Activated T-cell treated with anti-CD3 and anti-CD28 coated beads, Interleukin-2, amount 50 U/mL, for 24 hours (primary cell): ENCODE measurements at regions not wholly inside any gene's neighbourhood (a gene's known extent, or its start where the extent isn't known, plus 50 kb on each side); places are given as distances from the start of the nearest gene placed in this dataset.

Experiments
- DNase-seq: peaks from one replicate; pipeline ENCODE4 v3.0.0-alpha.2; 2020
- H3K27ac Mint-ChIP-seq: 2 replicates; pipeline ENCODE4 v1.8.0; 2020; ENCODE audit warnings: mild to moderate bottlenecking, mixed read lengths
- H3K27me3 Mint-ChIP-seq: 2 replicates; pipeline ENCODE4 v1.8.0; 2020; ENCODE audit warnings: mixed read lengths
- H3K36me3 Mint-ChIP-seq: 2 replicates; pipeline ENCODE4 v1.8.0; 2020; ENCODE audit warnings: low read depth, mixed read lengths
- H3K4me1 Mint-ChIP-seq: 2 replicates; pipeline ENCODE4 v1.8.0; 2020; ENCODE audit warnings: low read depth, mixed read lengths
- H3K4me3 Mint-ChIP-seq: 2 replicates; pipeline ENCODE4 v1.8.0; 2020; ENCODE audit warnings: mild to moderate bottlenecking, moderate library complexity, mixed read lengths
- H3K9me3 Mint-ChIP-seq: 2 replicates; pipeline ENCODE4 v1.8.0; 2020; ENCODE audit warnings: mixed read lengths

DNA sequence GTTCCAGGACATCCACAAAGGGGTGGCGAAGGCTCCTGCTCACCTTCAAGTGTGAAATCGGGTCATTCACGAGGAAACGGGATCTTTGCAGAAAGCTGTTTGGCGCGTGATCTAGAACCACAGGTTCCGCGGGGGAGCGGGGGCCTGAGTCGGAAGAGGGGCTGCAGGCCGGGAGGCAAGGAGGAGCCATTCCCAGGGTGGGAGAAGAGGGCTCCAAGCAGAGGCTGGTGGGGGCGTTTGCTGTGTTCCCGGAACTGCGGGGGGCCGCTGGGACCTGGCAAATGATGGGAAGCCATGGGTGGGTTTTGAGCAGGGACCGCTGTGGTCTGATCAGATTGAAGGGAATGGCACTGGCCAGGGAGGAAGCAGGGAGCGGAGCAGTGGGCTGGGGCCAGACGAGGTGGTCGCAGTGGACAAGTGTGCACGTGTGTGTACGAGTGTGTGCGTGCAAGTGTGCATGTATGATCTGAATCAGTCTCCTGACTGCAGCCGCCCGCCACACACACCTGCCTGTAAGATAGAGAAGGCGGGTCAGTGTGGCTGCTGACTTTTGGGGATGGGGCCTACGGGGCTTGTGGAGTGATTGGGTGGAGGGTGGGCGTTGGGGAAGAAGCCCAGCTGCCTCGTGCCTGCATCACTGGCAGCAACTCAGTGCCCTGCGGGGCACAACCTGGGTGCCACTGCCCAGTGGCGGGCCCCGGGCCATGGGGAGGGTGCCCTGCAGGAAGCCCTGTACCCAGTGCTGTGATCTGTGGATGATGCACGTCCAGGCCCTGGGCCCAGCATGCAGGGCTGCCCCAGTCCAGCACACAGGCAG lies 141.9 kb downstream of the KIF26A start:
- Mint-ChIP-seq H3K27ac (peak overlapping the region; percentile 26), H3K4me1 (no peaks in the 10 kb centered on the region), H3K9me3 (no peaks in the 10 kb centered on the region), H3K4me3 (no peak overlapping the region), H3K27me3 (peaks cover 20% of the 10 kb centered on the region), H3K36me3 (no peaks in the 10 kb centered on the region)
- DNase-seq, result no peak

DNA sequence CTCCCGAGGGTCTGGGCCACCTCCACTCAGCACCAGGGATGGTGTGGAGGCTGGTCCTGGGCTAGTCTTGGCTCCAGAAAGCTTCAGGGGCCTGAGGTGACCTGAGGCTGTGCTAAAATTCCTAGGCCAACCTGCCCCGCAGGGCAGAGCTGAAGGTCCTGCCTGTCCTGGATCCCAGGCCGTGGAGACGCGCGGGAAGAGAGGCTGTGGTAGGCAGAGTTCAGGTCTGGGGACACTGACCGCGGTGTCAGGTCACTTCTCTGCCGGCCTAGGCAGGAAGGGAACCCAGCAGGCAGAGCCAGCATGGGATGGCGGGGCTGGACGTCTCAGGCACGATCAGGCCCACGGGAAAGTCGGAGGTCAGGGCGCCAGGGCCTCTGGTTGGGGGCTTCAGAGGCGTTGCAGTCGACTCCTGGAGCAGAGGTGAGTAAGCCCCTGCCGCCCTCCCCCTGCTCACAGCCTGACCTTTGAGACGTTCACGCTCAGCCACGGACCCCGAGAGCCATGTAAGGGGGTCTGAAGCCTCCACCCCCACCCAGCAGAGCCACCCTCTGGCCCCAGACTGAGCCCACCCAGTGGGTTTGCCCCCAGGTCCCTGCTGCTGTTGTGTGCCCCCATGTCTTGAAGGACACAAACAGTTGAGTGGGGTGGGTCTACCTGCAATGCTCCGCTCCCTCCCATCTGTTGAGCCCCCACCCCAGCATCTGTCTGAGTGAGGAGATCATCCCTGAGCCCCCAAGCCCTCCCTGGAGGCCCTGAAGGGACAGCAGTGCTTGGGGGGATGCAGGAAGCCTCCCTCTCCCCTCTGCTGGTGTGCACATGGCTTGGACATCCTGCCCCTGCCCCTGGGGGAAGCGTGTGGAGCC lies 142.7 kb downstream of the KIF26A start:
- no peak for DNase-seq
- Mint-ChIP-seq H3K27ac (no peak overlapping the region), H3K4me3 (no peak overlapping the region), H3K4me1 (no peaks in the 10 kb centered on the region), H3K27me3 (peaks cover 20% of the 10 kb centered on the region), H3K9me3 (no peaks in the 10 kb centered on the region), H3K36me3 (no peaks in the 10 kb centered on the region)

DNA sequence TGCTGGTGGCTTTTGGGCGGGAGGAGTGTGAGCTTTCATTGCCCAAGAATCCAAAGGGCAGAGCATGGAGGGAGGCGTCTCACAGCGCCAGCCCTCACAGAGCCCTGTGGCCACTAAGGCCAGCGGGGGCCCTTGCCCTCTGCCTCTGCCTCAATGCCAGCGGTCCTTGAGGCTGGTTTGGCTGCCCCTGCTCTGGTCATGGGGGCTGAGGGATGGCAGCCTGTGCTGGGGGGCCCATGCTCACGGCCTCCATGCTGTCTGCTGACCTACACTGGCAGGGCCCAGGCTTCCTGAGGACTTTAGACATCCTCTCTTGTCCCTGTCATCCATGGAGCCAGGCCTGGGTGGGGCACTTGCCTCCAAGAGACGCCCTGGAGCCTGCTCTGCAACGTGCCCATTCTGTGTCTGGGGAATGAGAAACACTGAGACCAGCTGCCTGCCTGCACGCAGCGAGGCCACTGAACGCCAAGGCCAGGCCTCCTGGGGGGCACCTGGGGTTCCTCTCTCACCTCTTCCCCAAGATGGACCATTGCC lies 143.4 kb downstream of the KIF26A start:
- no peak for DNase-seq
- Mint-ChIP-seq H3K9me3 (no peaks in the 10 kb centered on the region), H3K4me3 (no peak overlapping the region), H3K27ac (no peak overlapping the region), H3K36me3 (no peaks in the 10 kb centered on the region), H3K27me3 (peaks cover 20% of the 10 kb centered on the region), H3K4me1 (no peaks in the 10 kb centered on the region)

DNA sequence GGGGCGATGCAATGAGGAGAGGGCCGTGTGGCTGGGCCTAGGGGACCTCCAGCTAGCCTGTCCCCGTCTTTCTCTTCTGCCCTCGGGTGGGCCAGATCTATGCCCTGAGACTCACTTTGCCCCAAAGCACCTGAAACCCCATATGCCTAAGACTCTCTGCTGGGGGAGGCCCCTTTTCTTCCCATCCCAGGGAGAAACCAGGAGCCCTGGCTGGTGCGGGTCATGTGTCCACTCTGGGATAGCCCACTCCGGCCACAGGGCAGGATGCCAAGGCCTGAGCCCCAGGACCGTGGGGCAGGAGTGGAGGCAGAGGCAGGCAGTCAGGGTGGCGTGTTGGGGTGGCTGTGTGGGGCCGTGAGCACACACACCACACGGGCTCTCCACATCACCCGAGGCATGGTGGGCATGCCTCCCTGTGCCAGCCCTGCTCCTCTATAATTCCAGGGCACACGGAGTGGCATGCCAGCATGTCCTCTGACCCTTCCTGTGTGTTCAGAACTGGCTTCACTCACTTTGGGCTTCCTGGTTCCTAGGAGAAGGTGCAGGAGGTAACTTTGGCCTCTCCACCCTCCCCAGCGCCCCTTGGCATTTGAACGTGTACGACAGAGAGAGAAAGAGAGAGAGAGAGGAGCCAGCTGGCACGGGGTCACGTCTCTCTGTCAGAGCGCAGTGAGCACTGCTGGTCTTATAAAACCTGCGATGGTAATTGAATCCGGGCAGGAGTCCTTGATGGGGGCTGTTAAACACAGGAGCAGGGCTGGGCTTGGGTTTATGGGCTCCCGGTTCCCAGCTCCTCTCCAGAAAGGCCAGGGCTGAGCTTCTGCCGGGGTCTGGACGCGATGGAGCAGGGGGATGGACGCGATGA lies 144.2 kb downstream of the KIF26A start:
- Mint-ChIP-seq H3K4me3 (no peak overlapping the region), H3K9me3 (no peaks in the 10 kb centered on the region), H3K27me3 (peaks cover 19% of the 10 kb centered on the region), H3K4me1 (no peaks in the 10 kb centered on the region), H3K36me3 (no peaks in the 10 kb centered on the region), H3K27ac (no peak overlapping the region)
- no peak for DNase-seq

DNA sequence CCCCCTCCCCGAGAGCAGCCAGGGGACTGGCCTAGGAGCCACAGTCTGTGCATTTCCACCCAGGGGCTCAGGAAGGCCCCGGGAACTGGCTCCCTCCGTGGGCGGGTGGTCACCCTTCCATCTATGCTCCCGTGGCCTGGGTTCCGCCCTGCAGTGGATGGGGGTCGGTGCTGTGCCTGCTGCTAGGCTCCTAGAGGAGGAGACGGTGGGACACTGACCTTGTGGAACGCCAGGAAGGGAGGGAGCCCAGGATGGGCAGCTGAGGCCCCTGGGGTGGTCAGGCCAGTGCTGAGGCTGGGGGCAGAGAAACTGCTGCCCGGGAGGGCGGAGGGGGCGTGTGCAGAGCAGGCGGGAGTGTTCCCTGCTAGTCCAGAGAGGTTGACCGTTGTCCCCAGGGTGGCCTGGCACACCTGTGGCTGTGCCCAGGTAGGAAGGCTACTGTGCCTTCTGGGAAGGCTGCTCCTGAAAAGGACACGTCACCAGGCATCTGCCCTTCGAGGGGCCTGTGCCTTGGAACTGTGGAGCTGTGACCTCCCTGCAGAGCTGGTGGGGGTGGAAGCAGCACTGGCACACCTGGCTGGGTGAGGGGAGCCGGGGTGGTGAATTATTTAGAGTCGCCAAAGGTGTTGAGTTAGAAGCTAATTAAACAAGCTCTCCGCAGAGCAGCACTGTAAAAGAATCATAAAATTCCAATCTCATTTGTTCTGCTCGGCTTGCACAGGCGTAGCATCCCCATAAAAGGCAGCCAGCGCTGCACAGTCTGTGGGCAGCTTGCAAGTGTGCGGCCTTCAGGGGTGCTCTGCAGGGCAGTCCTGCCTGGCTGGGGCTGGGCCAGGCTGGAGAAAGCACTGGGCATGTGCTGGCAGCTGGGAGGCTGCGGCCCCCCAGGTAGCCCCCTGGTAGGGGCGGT lies 145.1 kb downstream of the KIF26A start:
- no peak overlapping the region for H3K27ac Mint-ChIP-seq
- no peaks in the 10 kb centered on the region for H3K36me3 Mint-ChIP-seq
- H3K9me3 Mint-ChIP-seq, result no peaks in the 10 kb centered on the region
- peaks cover 14% of the 10 kb centered on the region for H3K27me3 Mint-ChIP-seq
- H3K4me3 Mint-ChIP-seq, result no peak overlapping the region
- no peaks in the 10 kb centered on the region for H3K4me1 Mint-ChIP-seq
- no peak for DNase-seq

DNA sequence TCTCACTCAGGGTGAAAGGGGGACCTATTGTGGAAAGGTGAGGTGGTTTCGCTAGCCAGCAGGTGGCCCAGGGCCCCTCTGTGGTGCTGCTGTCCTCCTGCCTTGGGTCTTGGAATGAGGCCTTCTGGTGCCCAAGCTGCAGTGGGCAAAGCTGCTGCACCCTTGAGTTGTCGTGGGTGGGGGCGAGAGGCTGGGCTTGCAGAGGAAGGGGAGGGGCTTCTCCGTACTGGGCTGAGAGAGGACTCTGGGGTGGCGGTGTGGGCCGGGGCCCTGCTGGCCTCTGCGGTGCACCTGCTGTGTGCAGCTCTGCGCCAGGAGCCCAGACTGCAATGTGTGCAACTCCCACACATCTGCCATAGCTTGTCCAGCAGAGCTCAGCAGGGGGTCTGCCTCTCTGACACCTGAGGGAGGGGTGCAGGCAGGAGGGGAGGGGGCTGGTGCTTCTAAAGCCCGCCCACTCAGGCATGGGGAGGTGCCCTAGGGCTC lies 145.8 kb downstream of the KIF26A start:
- DNase-seq, result no peak
- Mint-ChIP-seq H3K27me3 (peaks cover 9% of the 10 kb centered on the region), H3K9me3 (no peaks in the 10 kb centered on the region), H3K4me3 (no peak overlapping the region), H3K4me1 (no peaks in the 10 kb centered on the region), H3K36me3 (no peaks in the 10 kb centered on the region), H3K27ac (no peak overlapping the region)

DNA sequence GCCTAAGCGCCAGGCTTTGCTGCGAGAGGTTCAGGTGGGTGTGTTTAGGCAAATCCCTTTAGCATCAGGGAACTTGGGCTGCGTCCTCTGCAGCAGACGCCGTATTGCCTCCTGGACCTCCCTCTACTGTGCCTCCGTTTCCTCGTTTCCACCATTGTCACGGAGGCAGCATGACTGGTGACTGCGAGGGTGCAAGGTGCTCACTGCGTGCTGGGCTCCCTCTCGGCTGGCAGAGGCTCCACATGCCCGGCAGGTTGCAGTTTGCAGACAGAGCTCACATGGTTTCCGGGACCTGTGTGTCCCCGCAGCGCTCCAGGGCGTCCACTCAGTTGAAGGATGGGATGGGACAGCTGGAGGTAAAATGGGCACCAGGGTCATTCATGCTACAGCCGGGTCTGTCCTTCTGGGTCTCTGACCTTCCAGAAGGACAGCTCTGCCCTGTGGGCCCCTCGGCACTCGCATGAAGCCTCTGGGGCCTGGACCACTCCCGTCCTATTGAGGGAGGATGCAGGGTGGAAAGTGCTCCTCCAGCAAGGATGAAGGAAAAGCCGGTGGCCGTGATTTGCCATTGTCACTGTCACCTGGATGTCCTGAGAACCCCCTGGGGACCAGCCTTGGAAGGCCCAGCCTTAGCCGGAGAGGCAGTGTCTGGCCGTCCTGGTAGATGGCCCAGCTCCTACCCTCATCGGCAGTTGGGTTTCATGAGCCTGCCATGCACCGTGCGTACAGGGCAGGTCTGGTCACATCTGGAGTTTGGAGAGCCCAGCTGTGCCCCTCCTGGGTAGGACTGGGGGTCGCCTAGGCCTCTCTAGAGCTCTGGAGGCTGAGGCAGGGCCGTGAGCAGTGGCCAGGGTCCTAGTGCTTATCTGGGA lies 146.5 kb downstream of the KIF26A start:
- Mint-ChIP-seq H3K27me3 (peaks cover 5% of the 10 kb centered on the region), H3K36me3 (no peaks in the 10 kb centered on the region), H3K4me1 (no peaks in the 10 kb centered on the region), H3K9me3 (no peaks in the 10 kb centered on the region), H3K27ac (no peak overlapping the region), H3K4me3 (no peak overlapping the region)
- DNase-seq, result no peak

DNA sequence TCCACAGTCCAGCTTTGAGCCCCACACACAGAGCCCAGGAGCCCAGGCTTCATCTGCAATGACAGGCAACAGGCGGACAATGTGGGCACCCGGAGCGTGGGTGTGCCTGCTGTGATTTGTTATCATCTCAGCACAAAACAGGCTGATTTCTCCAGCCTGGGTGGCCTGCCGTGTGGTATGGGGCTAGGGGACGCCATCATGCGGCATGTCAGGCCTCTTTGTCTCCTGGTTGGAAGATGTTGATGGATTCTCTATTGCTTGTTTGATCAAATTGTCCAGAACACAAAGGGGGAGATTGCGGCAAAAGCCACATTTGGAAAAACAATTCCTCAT lies 147.1 kb downstream of the KIF26A start:
- no peak overlapping the region for H3K27ac Mint-ChIP-seq
- H3K4me1 Mint-ChIP-seq, result no peaks in the 10 kb centered on the region
- H3K9me3 Mint-ChIP-seq, result no peaks in the 10 kb centered on the region
- H3K27me3 Mint-ChIP-seq, result no peaks in the 10 kb centered on the region
- H3K4me3 Mint-ChIP-seq, result no peak overlapping the region
- no peaks in the 10 kb centered on the region for H3K36me3 Mint-ChIP-seq
- no peak for DNase-seq

DNA sequence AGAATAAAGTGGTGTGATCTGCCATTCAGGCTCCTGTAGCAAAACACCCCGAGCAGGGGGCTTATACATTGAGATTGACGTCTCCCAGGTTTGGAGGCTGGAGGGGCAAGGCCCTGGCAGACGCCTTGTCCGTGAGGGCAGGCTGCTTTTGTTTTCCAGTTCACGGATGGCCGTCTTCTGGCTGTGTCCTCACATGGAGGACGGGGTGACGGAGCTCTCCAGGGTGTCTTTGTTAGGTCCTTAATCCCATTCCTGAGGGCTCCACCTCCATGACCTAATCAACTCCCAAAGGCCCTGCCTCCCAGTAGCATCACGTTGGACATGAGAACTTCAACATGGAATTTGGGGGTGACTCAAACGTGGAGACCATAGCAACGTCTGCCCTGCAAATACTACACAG lies 147.7 kb downstream of the KIF26A start:
- no peak overlapping the region for H3K4me3 Mint-ChIP-seq
- no peaks in the 10 kb centered on the region for H3K36me3 Mint-ChIP-seq
- H3K27ac Mint-ChIP-seq, result no peak overlapping the region
- no peaks in the 10 kb centered on the region for H3K27me3 Mint-ChIP-seq
- no peak for DNase-seq
- H3K9me3 Mint-ChIP-seq, result no peaks in the 10 kb centered on the region
- no peaks in the 10 kb centered on the region for H3K4me1 Mint-ChIP-seq

DNA sequence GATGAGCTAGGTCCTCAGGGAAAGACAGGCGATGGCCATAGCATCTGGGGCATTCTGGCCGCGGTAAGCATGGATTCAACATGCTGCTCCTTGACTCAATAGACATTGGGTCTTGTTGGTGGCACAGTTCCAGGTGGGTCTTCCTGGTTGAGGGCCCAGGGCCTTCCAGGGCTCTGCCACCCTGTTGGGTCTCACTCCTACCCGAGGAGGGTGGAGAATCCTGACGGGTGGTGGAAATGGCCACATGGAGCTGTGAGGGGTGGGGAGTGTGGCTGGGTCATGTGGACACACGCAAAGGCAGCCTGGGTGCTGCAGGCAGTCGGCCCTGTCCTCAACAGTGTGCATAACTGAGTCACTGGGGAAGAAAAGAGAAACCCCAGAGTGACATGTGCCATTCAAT lies 148.1 kb downstream of the KIF26A start:
- no peaks in the 10 kb centered on the region for H3K9me3 Mint-ChIP-seq
- no peaks in the 10 kb centered on the region for H3K27me3 Mint-ChIP-seq
- DNase-seq, result no peak
- no peak overlapping the region for H3K27ac Mint-ChIP-seq
- H3K4me1 Mint-ChIP-seq, result no peaks in the 10 kb centered on the region
- H3K36me3 Mint-ChIP-seq, result no peaks in the 10 kb centered on the region
- H3K4me3 Mint-ChIP-seq, result no peak overlapping the region

DNA sequence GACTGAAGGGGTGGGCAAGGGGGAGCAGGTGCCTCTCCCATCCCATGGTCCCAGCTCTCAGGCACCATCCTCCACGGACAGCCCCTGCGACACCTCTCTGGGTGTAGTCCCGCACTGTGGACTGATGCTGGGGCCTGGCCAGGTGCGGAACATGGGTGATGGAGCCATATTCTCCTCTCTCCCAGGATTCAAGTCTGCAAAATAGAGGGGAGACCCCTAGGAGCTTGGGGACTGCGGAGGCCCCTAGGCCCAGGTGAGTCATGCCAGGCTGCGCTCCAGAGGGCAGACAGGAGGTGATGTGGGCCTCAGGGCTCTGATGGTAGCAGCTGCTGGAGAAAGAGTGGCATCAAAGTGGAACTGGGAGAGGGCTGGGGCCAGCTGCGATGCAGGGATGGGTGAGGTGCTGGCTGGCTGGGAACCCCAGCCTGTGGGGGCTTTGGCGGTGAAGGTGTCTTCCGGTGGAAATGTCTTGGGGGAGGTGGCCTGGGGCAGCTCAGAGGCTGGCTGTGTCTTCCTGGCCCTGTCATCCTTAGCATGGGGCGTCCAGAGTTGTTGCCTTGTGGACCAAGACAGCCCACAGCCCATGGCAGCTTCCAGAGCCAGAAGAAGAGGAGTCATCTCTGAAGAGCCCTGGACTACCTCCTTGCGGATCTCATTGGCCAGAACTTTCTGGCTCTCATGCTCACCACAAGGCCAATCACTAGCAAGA lies 149.1 kb downstream of the KIF26A start:
- Mint-ChIP-seq H3K27ac (no peak overlapping the region), H3K27me3 (no peaks in the 10 kb centered on the region)

DNA sequence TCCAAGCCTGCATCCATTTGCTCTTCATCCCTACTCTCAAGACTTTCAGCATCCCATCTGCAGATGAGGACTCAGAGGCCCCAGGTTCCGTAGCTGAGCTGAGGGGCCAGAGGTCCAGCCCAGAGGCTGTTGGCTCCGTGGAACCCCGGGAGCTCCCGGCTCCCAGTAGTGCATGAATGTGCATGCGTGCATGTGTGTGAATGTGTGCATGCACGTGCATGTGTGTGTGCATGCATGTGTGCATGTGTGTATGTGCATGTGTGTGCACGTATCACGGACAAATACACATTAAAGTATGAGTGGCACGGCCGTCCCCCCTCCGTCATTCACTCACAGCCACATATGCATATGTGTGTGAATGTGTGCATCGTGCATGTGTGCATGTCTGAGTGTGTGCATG lies 149.9 kb downstream of the KIF26A start:
- H3K36me3 Mint-ChIP-seq, result no peaks in the 10 kb centered on the region
- H3K27ac Mint-ChIP-seq, result no peak overlapping the region
- no peaks in the 10 kb centered on the region for H3K9me3 Mint-ChIP-seq
- no peak overlapping the region for H3K4me3 Mint-ChIP-seq
- no peaks in the 10 kb centered on the region for H3K27me3 Mint-ChIP-seq
- DNase-seq, result no peak
- H3K4me1 Mint-ChIP-seq, result no peaks in the 10 kb centered on the region

More for the DNA sequence above, 149.1 kb downstream of the KIF26A start:
- Mint-ChIP-seq H3K4me3 (no peak overlapping the region), H3K36me3 (no peaks in the 10 kb centered on the region), H3K9me3 (no peaks in the 10 kb centered on the region), H3K4me1 (no peaks in the 10 kb centered on the region)
- DNase-seq, result no peak
